ENCODE measurements at regions not wholly inside any gene's neighbourhood (a gene's known extent, or its start where the extent isn't known, plus 50 kb on each side); places are given as distances from the start of the nearest gene placed in this dataset.
A peak's percentile ranks its signal among the peaks of the same experiment; 100 is the strongest.
"Not testable (repeated sequence)": the region's sequence is repeated elsewhere in the genome, so short reads cannot be mapped to it uniquely, and the experiment has no call there.

- in situ Hi-C loops (cut with HindIII; ENCODE audit: low sequenced_read_pairs): no loop called here
- DNase-seq (ENCODE audit: low spot score): no peak
These were observed 143.9 kb downstream of the ALX1 start for GRCh38 chr12:85423947-85424346.

GRCh38 chr12:85424581-85425348, 144.7 kb downstream of the ALX1 start:
- DNase-seq (ENCODE audit: low spot score): no peak
- in situ Hi-C loops (cut with HindIII; ENCODE audit: low sequenced_read_pairs): no loop called here

GRCh38 chr12:85425349-85425612, 145.3 kb downstream of the ALX1 start:
- in situ Hi-C loops (cut with HindIII; ENCODE audit: low sequenced_read_pairs): no loop called here

GRCh38 chr12:85425926-85426325, 145.9 kb downstream of the ALX1 start:
- in situ Hi-C loops (cut with HindIII; ENCODE audit: low sequenced_read_pairs): no loop called here
- no peak for DNase-seq (ENCODE audit: low spot score)

More at GRCh38 chr12:85425349-85425612, 145.3 kb downstream of the ALX1 start:
- no peak for DNase-seq (ENCODE audit: low spot score)

- DNase-seq (ENCODE audit: low spot score); in situ Hi-C loops (cut with HindIII; ENCODE audit: low sequenced_read_pairs): not testable (repeated sequence)
These were observed 153.1 kb downstream of the ALX1 start for GRCh38 chr12:85433148-85433547.

GRCh38 chr12:85440271-85440670, 160.3 kb downstream of the ALX1 start:
- in situ Hi-C loops (cut with HindIII; ENCODE audit: low sequenced_read_pairs): no loop called here

GRCh38 chr12:85441025-85441424, 161.0 kb downstream of the ALX1 start:
- in situ Hi-C loops (cut with HindIII; ENCODE audit: low sequenced_read_pairs): no loop called here

More at GRCh38 chr12:85440271-85440670, 160.3 kb downstream of the ALX1 start:
- DNase-seq (ENCODE audit: low spot score): no peak

GRCh38 chr12:85441741-85442140, 161.7 kb downstream of the ALX1 start:
- DNase-seq (ENCODE audit: low spot score): no peak
- in situ Hi-C loops (cut with HindIII; ENCODE audit: low sequenced_read_pairs): no loop called here

More at GRCh38 chr12:85441025-85441424, 161.0 kb downstream of the ALX1 start:
- no peak for DNase-seq (ENCODE audit: low spot score)

GRCh38 chr12:85445060-85445938, 165.3 kb downstream of the ALX1 start:
- DNase-seq (ENCODE audit: low spot score): no peak
- in situ Hi-C loops (cut with HindIII; ENCODE audit: low sequenced_read_pairs): no loop called here

- in situ Hi-C loops (cut with HindIII; ENCODE audit: low sequenced_read_pairs): no loop called here
- DNase-seq (ENCODE audit: low spot score): no peak
These were observed 168.0 kb downstream of the ALX1 start for GRCh38 chr12:85448031-85448430.

GRCh38 chr12:85448548-85449139, 168.6 kb downstream of the ALX1 start:
- DNase-seq (ENCODE audit: low spot score): no peak
- in situ Hi-C loops (cut with HindIII; ENCODE audit: low sequenced_read_pairs): no loop called here

- no peak for DNase-seq (ENCODE audit: low spot score)
- in situ Hi-C loops (cut with HindIII; ENCODE audit: low sequenced_read_pairs): no loop called here
These were observed 177.0 kb downstream of the ALX1 start for GRCh38 chr12:85457016-85457415.

- in situ Hi-C loops (cut with HindIII; ENCODE audit: low sequenced_read_pairs): no loop called here
- DNase-seq (ENCODE audit: low spot score): no peak
These were observed 181.1 kb downstream of the ALX1 start for GRCh38 chr12:85461127-85461526.

- in situ Hi-C loops (cut with HindIII; ENCODE audit: low sequenced_read_pairs): no loop called here
These were observed 182.9 kb downstream of the ALX1 start for GRCh38 chr12:85462888-85463287.

GRCh38 chr12:85466890-85467289, 186.9 kb downstream of the ALX1 start:
- no peak for DNase-seq (ENCODE audit: low spot score)
- in situ Hi-C loops (cut with HindIII; ENCODE audit: low sequenced_read_pairs): no loop called here

More at GRCh38 chr12:85462888-85463287, 182.9 kb downstream of the ALX1 start:
- DNase-seq (ENCODE audit: low spot score): no peak

- peak; percentile 65 for DNase-seq (ENCODE audit: low spot score)
- in situ Hi-C loops (cut with HindIII; ENCODE audit: low sequenced_read_pairs): no loop called here
These were observed 188.5 kb downstream of the ALX1 start for GRCh38 chr12:85468356-85469157.

- DNase-seq (ENCODE audit: low spot score); in situ Hi-C loops (cut with HindIII; ENCODE audit: low sequenced_read_pairs): not testable (repeated sequence)
These were observed 189.4 kb downstream of the ALX1 start for GRCh38 chr12:85469158-85470086.

GRCh38 chr12:85475277-85475676, 195.3 kb downstream of the ALX1 start:
- in situ Hi-C loops (cut with HindIII; ENCODE audit: low sequenced_read_pairs); DNase-seq (ENCODE audit: low spot score): not testable (repeated sequence)
